HL-60 (cell line): ENCODE measurements at regions not wholly inside any gene's neighbourhood (a gene's known extent, or its start where the extent isn't known, plus 50 kb on each side); places are given as distances from the start of the nearest gene placed in this dataset.

Experiments
- CTCF ChIP-seq: IDR thresholded peaks from one replicate; pipeline ENCODE4 v1.5.1; 2011; ENCODE audit warnings: low read length, control low read depth, inconsistent platforms; ENCODE audit not compliant: insufficient read depth
- GABPA ChIP-seq: IDR thresholded peaks from 2 replicates; pipeline ENCODE4 v1.6.1; 2012; ENCODE audit warnings: low read depth
- POLR2AphosphoS5 ChIP-seq: IDR thresholded peaks from 2 replicates; pipeline ENCODE4 v1.6.1; 2012; ENCODE audit warnings: low read depth
- REST ChIP-seq: IDR thresholded peaks from 2 replicates; pipeline ENCODE4 v1.6.1; 2012; ENCODE audit warnings: low read depth; ENCODE audit not compliant: insufficient replicate concordance
- SPI1 ChIP-seq: IDR thresholded peaks from 2 replicates; pipeline ENCODE4 v1.6.1; 2012; ENCODE audit warnings: low read depth, mild to moderate bottlenecking, borderline replicate concordance

GRCh38 chr2:16764487-16764886, 98.9 kb upstream of the CYRIA start:
- no peak for TF ChIP-seq REST
- no peak for TF ChIP-seq CTCF
- TF ChIP-seq POLR2AphosphoS5: no peak
- no peak for TF ChIP-seq SPI1
- no peak for TF ChIP-seq GABPA
